GM23338 (cell line): ENCODE measurements at regions not wholly inside any gene's neighbourhood (a gene's known extent, or its start where the extent isn't known, plus 50 kb on each side); places are given as distances from the start of the nearest gene placed in this dataset.

ENCODE experiments used
- ATAC-seq: fragments of 200-7000 bp; cut with Tn5 transposase; 3 replicates; pipeline ENCODE4 v1.9.1; 2020
- DNase-seq: peaks from one replicate; pipeline ENCODE4 v3.0.0-alpha.2; 2015; ENCODE audit warnings: low spot score
- H2AFZ ChIP-seq: fragments of 200-600 bp; sonication (generic); 2 replicates; pipeline ENCODE4 v1.8.0; 2016; ENCODE audit warnings: antibody characterized with exemption, mild to moderate bottlenecking, moderate library complexity
- H3F3A ChIP-seq: fragments of 200-600 bp; sonication (generic); replicated peaks from 2 replicates; pipeline ENCODE4 v1.8.0; 2017; ENCODE audit warnings: antibody characterized with exemption, mixed run types, low read depth
- H3K27ac ChIP-seq: fragments of 200-600 bp; sonication (generic); 2 replicates; pipeline ENCODE4 v1.6.1; 2016; ENCODE audit warnings: low read depth
- H3K27me3 ChIP-seq: fragments of 200-600 bp; sonication (generic); 2 replicates; pipeline ENCODE4 v1.8.0; 2016; ENCODE audit warnings: mild to moderate bottlenecking, mixed run types, moderate library complexity; ENCODE audit not compliant: insufficient read depth
- H3K36me3 ChIP-seq: fragments of 200-600 bp; sonication (generic); 2 replicates; pipeline ENCODE4 v1.8.0; 2016; ENCODE audit warnings: mild to moderate bottlenecking; ENCODE audit not compliant: insufficient read depth
- H3K4me1 ChIP-seq: fragments of 200-600 bp; sonication (generic); 2 replicates; pipeline ENCODE4 v1.8.0; 2016; ENCODE audit warnings: mild to moderate bottlenecking, moderate library complexity; ENCODE audit not compliant: insufficient read depth
- H3K4me2 ChIP-seq: fragments of 200-600 bp; sonication (generic); 2 replicates; pipeline ENCODE4 v1.7.1; 2017; ENCODE audit warnings: mixed run types
- H3K4me3 ChIP-seq: fragments of 200-600 bp; sonication (generic); 2 replicates; pipeline ENCODE4 v1.6.1; 2016; ENCODE audit warnings: mixed run types
- H3K79me2 ChIP-seq: fragments of 200-600 bp; sonication (generic); replicated peaks from 2 replicates; pipeline ENCODE4 v1.8.0; 2017; ENCODE audit warnings: mild to moderate bottlenecking; ENCODE audit not compliant: insufficient read depth
- H3K9me2 ChIP-seq: fragments of 200-600 bp; sonication (generic); 2 replicates; pipeline ENCODE4 v1.8.0; 2017; ENCODE audit not compliant: insufficient read depth
- H4K20me1 ChIP-seq: fragments of 200-600 bp; sonication (generic); replicated peaks from 2 replicates; pipeline ENCODE4 v1.8.0; 2017; ENCODE audit warnings: mild to moderate bottlenecking; ENCODE audit not compliant: insufficient read depth
- H3K27ac Mint-ChIP-seq: 2 replicates; pipeline ENCODE4 v1.8.0; 2020; ENCODE audit warnings: inconsistent platforms, mild to moderate bottlenecking, moderate library complexity, mixed read lengths
- H3K27me3 Mint-ChIP-seq: 3 replicates; pipeline ENCODE4 v1.8.0; 2022; ENCODE audit warnings: low read depth, mild to moderate bottlenecking, moderate library complexity, mixed read lengths, inconsistent platforms; ENCODE audit not compliant: insufficient read depth, poor library complexity
- H3K36me3 Mint-ChIP-seq: 3 replicates; pipeline ENCODE4 v1.8.0; 2021; ENCODE audit warnings: low read depth, mild to moderate bottlenecking, inconsistent platforms, moderate library complexity, mixed read lengths
- H3K4me1 Mint-ChIP-seq: 3 replicates; pipeline ENCODE4 v1.8.0; 2020; ENCODE audit warnings: mild to moderate bottlenecking, inconsistent platforms, mixed read lengths
- H3K4me3 Mint-ChIP-seq: 3 replicates; pipeline ENCODE4 v1.8.0; 2021; ENCODE audit warnings: moderate library complexity, mild to moderate bottlenecking, inconsistent platforms, mixed read lengths
- H3K9me3 Mint-ChIP-seq: 3 replicates; pipeline ENCODE4 v1.8.0; 2020; ENCODE audit warnings: moderate library complexity, mild to moderate bottlenecking, inconsistent platforms, mixed read lengths
- CREB1 ChIP-seq: fragments of 250-450 bp; sonication (Bioruptor Pico); IDR thresholded peaks from 2 replicates; pipeline ENCODE4 v1.5.0; 2020; ENCODE audit warnings: low read depth, mild to moderate bottlenecking, moderate library complexity
- CTCF ChIP-seq, 2 experiments: fragments of 200-600 bp in 1 of 2; sonication (generic) in 1 of 2; conservative IDR thresholded peaks; 2 replicates each; pipeline versions ENCODE4 v1.5.1 to v1.6.1; 2016 to 2017; ENCODE audit warnings: antibody characterized with exemption in 2 of 2, low read depth in 2 of 2, mild to moderate bottlenecking in 2 of 2, moderate library complexity in 1 of 2
- ETS1 ChIP-seq: IDR thresholded peaks from 2 replicates; pipeline ENCODE4 v1.6.1; 2016; ENCODE audit warnings: antibody characterized with exemption
- EZH2 ChIP-seq: fragments of 200-600 bp; sonication (generic); IDR thresholded peaks from one replicate; pipeline ENCODE4 v1.8.0; 2017; ENCODE audit warnings: antibody characterized with exemption, mild to moderate bottlenecking, low read depth; ENCODE audit not compliant: unreplicated experiment
- EZH2phosphoT487 ChIP-seq: fragments of 200-600 bp; sonication (generic); IDR thresholded peaks from one replicate; pipeline ENCODE4 v1.8.1; 2018; ENCODE audit warnings: antibody characterized with exemption; ENCODE audit not compliant: unreplicated experiment
- JUNB ChIP-seq: IDR thresholded peaks from one replicate; pipeline ENCODE4 v1.6.1; 2016; ENCODE audit warnings: antibody characterized with exemption; ENCODE audit not compliant: unreplicated experiment
- NANOG ChIP-seq: IDR thresholded peaks from 2 replicates; pipeline ENCODE4 v1.6.1; 2016; ENCODE audit warnings: antibody characterized with exemption, borderline replicate concordance
- POLR2AphosphoS5 ChIP-seq: IDR thresholded peaks from 2 replicates; pipeline ENCODE4 v1.6.1; 2016; ENCODE audit warnings: antibody characterized with exemption, low read depth
- REST ChIP-seq: IDR thresholded peaks from one replicate; pipeline ENCODE4 v1.6.1; 2018; ENCODE audit warnings: antibody characterized with exemption; ENCODE audit not compliant: unreplicated experiment
- STAT1 ChIP-seq: IDR thresholded peaks from one replicate; pipeline ENCODE4 v1.6.1; 2016; ENCODE audit warnings: antibody characterized with exemption; ENCODE audit not compliant: unreplicated experiment
- ZNF114 ChIP-seq: fragments of 250-450 bp; sonication (Bioruptor Pico); IDR thresholded peaks from 2 replicates; pipeline ENCODE4 v1.5.0; 2020; ENCODE audit warnings: mild to moderate bottlenecking, moderate library complexity
- ZNF331 ChIP-seq: fragments of 250-450 bp; sonication (Bioruptor Pico); IDR thresholded peaks from 2 replicates; pipeline ENCODE4 v1.5.0; 2020; ENCODE audit warnings: low read depth, mild to moderate bottlenecking, moderate library complexity
- ZNF462 ChIP-seq: fragments of 250-450 bp; sonication (Bioruptor Pico); IDR thresholded peaks from 2 replicates; pipeline ENCODE4 v1.5.0; 2020; ENCODE audit warnings: mild to moderate bottlenecking, moderate library complexity

GRCh38 chr7:22651036-22651435 is 76.0 kb upstream of the IL6 start:
- Histone ChIP-seq H3K4me3 (no peak overlapping the region), H4K20me1 (no peaks in the 10 kb centered on the region), H3F3A (no peaks in the 10 kb centered on the region), H3K27me3 (no peaks in the 10 kb centered on the region), H3K9me2 (peaks cover 21% of the 10 kb centered on the region), H3K27ac (no peak overlapping the region), H3K4me2 (no peak overlapping the region), H3K36me3 (0 out of 2 replicates have a peak, but pooled peaks cover 7% of the 10 kb centered on the region), H2AFZ (no peak overlapping the region), H3K4me1 (peaks cover 3% of the 10 kb centered on the region; the same call in 1 of the 2 replicates), H3K79me2 (no peaks in the 10 kb centered on the region)
- Mint-ChIP-seq H3K27ac (no peak overlapping the region), H3K9me3 (peaks cover 27% of the 10 kb centered on the region), H3K4me3 (no peak overlapping the region), H3K27me3 (peaks cover 2% of the 10 kb centered on the region), H3K4me1 (peaks cover 10% of the 10 kb centered on the region), H3K36me3 (peaks cover 18% of the 10 kb centered on the region; the same call in 2 of the 3 replicates)
- no peak for DNase-seq
- TF ChIP-seq ZNF462 (CRISPR knock-in tag): no peak
- TF ChIP-seq CTCF (conservative IDR thresholded peaks at IDR 0.05; ENCODE audit: low read depth in 2 of 2): no peak
- TF ChIP-seq JUNB: no peak
- TF ChIP-seq ETS1: no peak
- no peak for TF ChIP-seq NANOG
- no peak for TF ChIP-seq ZNF331 (CRISPR knock-in tag)
- no peak for TF ChIP-seq STAT1
- no peak for TF ChIP-seq EZH2phosphoT487
- no peak for TF ChIP-seq CREB1 (CRISPR knock-in tag)
- no peak for TF ChIP-seq ZNF114
- no peak for TF ChIP-seq REST
- TF ChIP-seq POLR2AphosphoS5: no peak
- no peak for TF ChIP-seq EZH2
- ATAC-seq: no peak
